K562 (cell line): ENCODE measurements at regions not wholly inside any gene's neighbourhood (a gene's known extent, or its start where the extent isn't known, plus 50 kb on each side); places are given as distances from the start of the nearest gene placed in this dataset.

Source experiments
- ATAC-seq: fragments of 200-7000 bp; cut with Tn5 transposase; 3 replicates; pipeline ENCODE4 v1.9.1; 2020; ENCODE audit warnings: moderate library complexity
- BruUV-seq: library from RNA; stranded (reverse); fragments of 400-500 nt; replicated peaks from 2 replicates; lab custom pipeline; 2021; lab: Mats Ljungman, UMichigan
- CTCF ChIA-PET: fragments of 300-600 bp; formaldehyde crosslinking; extraction: SDS; loops from one replicate; lab custom pipeline; 2021; ENCODE audit warnings: low intra/inter-chr PET ratio; lab: Yijun Ruan, JAX
- POLR2A ChIA-PET: fragments of 300-600, 350-650 bp; sonication (Branson Sonifier 250); formaldehyde crosslinking; extraction: SDS; loops from one replicate; lab custom pipeline; 2021; ENCODE audit warnings: antibody characterized with exemption, inconsistent platforms; lab: Yijun Ruan, JAX
- DNase-seq, 4 experiments: peaks; one replicate each; pipeline versions ENCODE4 v3.0.0 to v3.0.0-alpha.2; 2011 to 2018; ENCODE audit warnings: low spot score in 3 of 4, mixed read lengths in 3 of 4; ENCODE audit errors: extremely low read depth in 1 of 4
- FAIRE-seq: peaks from 2 replicates; lab custom pipeline; 2011; peaks lifted over from hg19 to GRCh38; lab: Jason Lieb, UNC
- H2AFZ ChIP-seq: 2 replicates; pipeline ENCODE4 v1.6.0; 2011; ENCODE audit warnings: low read depth, low read length, control low read depth, inconsistent platforms
- H3K27ac ChIP-seq: fragments of 200-600 bp; 3 replicates; pipeline ENCODE4 v1.8.0; 2011; ENCODE audit warnings: low read depth, mild to moderate bottlenecking, control low read depth, inconsistent platforms, low read length, moderate library complexity, mixed read lengths; ENCODE audit errors: extremely low read depth
- H3K27me3 ChIP-seq, 2 experiments: fragments of 300-600 bp in 1 of 2; 2 replicates in 1 of 2; 3 replicates in 1 of 2; pipeline versions ENCODE4 v1.6.0 to v1.8.0; 2011; ENCODE audit warnings: inconsistent platforms in 2 of 2, low read length in 2 of 2, mild to moderate bottlenecking in 1 of 2, mixed read lengths in 1 of 2, moderate library complexity in 1 of 2; ENCODE audit not compliant: control insufficient read depth in 2 of 2, insufficient read depth in 2 of 2
- H3K36me3 ChIP-seq: fragments of 300-600 bp; 3 replicates; pipeline ENCODE4 v1.8.0; 2011; ENCODE audit warnings: mild to moderate bottlenecking, low read length, inconsistent platforms; ENCODE audit not compliant: control insufficient read depth, insufficient read depth
- H3K4me1 ChIP-seq, 2 experiments: fragments of 200-600 bp in 1 of 2; replicated peaks in 1 of 2; 2 replicates in 1 of 2; 3 replicates in 1 of 2; pipeline versions ENCODE4 v1.5.1 to v1.8.0; 2011; ENCODE audit warnings: inconsistent platforms in 2 of 2, low read length in 2 of 2, mild to moderate bottlenecking in 1 of 2, mixed read lengths in 1 of 2, moderate library complexity in 1 of 2; ENCODE audit not compliant: control insufficient read depth in 2 of 2, insufficient read depth in 2 of 2
- H3K4me2 ChIP-seq: 2 replicates; pipeline ENCODE4 v1.6.1; 2011; ENCODE audit warnings: low read length, control low read depth, inconsistent platforms, mixed read lengths; ENCODE audit not compliant: insufficient read depth
- H3K4me3 ChIP-seq: fragments of 200-600 bp; sonication (generic), shearing (Covaris generic); 2 replicates; pipeline ENCODE4 v1.5.1; 2016; ENCODE audit warnings: control low read depth, inconsistent platforms
- H3K79me2 ChIP-seq: fragments of 200-600 bp; 3 replicates; pipeline ENCODE4 v1.8.0; 2011; ENCODE audit warnings: low read length, inconsistent platforms; ENCODE audit not compliant: control insufficient read depth, insufficient read depth
- H3K9ac ChIP-seq, 2 experiments: 2 replicates each; pipeline versions ENCODE4 v1.6.0 to v1.6.1; 2011; ENCODE audit warnings: low read depth in 2 of 2, low read length in 2 of 2, control low read depth in 1 of 2, inconsistent platforms in 1 of 2, mild to moderate bottlenecking in 1 of 2, mixed read lengths in 1 of 2; ENCODE audit not compliant: insufficient read depth in 1 of 2
- H3K9me1 ChIP-seq: one replicate; pipeline ENCODE4 v1.6.0; 2011; ENCODE audit warnings: inconsistent platforms, mild to moderate bottlenecking, low read length, moderate library complexity; ENCODE audit not compliant: control insufficient read depth, insufficient read depth
- H3K9me3 ChIP-seq: replicated peaks from 2 replicates; pipeline ENCODE4 v1.5.1; 2011; ENCODE audit warnings: low read depth, low read length, inconsistent platforms; ENCODE audit not compliant: control insufficient read depth, insufficient read depth
- H4K20me1 ChIP-seq: replicated peaks from 2 replicates; pipeline ENCODE4 v1.6.1; 2011; ENCODE audit warnings: low read length, inconsistent platforms, mixed read lengths; ENCODE audit not compliant: control insufficient read depth, insufficient read depth
- HMBOX1 ChIP-seq: sonication (generic); IDR thresholded peaks from 2 replicates; pipeline ENCODE4 v1.6.1; 2016
- HNRNPH1 ChIP-seq: fragments of 200-400 bp; formaldehyde crosslinking; optimal IDR thresholded peaks from 2 replicates; pipeline ENCODE3; 2017; ENCODE audit warnings: low read depth, mild to moderate bottlenecking, low read length, moderate library complexity
- JUND ChIP-seq, 2 experiments: IDR thresholded peaks; 2 replicates in 1 of 2; 3 replicates in 1 of 2; pipeline ENCODE4 v1.6.1; 2011; ENCODE audit warnings: borderline replicate concordance in 2 of 2, low read depth in 2 of 2, low read length in 2 of 2, improper control_type of control experiment in 1 of 2, missing biosample characterization in 1 of 2, missing genetic modification characterization in 1 of 2, missing genetic modification reagents in 1 of 2
- MECOM ChIP-seq: fragments of 250-450 bp; sonication (Bioruptor Pico); IDR thresholded peaks from 2 replicates; pipeline ENCODE4 v1.8.0; 2022; ENCODE audit warnings: inconsistent platforms
- NFRKB ChIP-seq: fragments of 450-650 bp; IDR thresholded peaks from 2 replicates; pipeline ENCODE4 v1.6.1; 2016; ENCODE audit warnings: low read depth
- PHF20 ChIP-seq: fragments of 450-650 bp; IDR thresholded peaks from 2 replicates; pipeline ENCODE4 v1.6.1; 2018; ENCODE audit not compliant: partially characterized antibody
- RBM34 ChIP-seq: fragments of 200-400 bp; formaldehyde crosslinking; IDR thresholded peaks from 2 replicates; pipeline ENCODE4 v1.6.1; 2018; ENCODE audit warnings: low read length, borderline replicate concordance; ENCODE audit not compliant: insufficient read depth
- STAG1 ChIP-seq: sonication (generic); formaldehyde crosslinking; IDR thresholded peaks from 2 replicates; pipeline ENCODE4 v1.5.0; 2020; ENCODE audit warnings: missing genetic modification reagents, borderline replicate concordance
- ZBTB12 ChIP-seq: fragments of 250-450 bp; sonication (Bioruptor Pico); IDR thresholded peaks from 2 replicates; pipeline ENCODE4 v1.4.0; 2020
- ZNF212 ChIP-seq: fragments of 450-650 bp; formaldehyde crosslinking; IDR thresholded peaks from 2 replicates; pipeline ENCODE4 v1.4.0; 2020; ENCODE audit warnings: mild to moderate bottlenecking
- WGBS: fragments of 100-300 bp; shearing (Covaris generic); methylation state at CpG from one replicate; pipeline ENCODE4 v1.1.6; 2016; ENCODE audit warnings: low coverage, mixed read lengths; ENCODE audit not compliant: insufficient coverage; ENCODE audit errors: missing lambda C conversion rate; 5-methylcytosine and 5-hydroxymethylcytosine counted together
- in situ Hi-C: fragments of 300-500 bp; cut with MboI; formaldehyde crosslinking; loops from 4 replicates; pipeline ENCODE4 v1.15.0; 2018; ENCODE audit warnings: inconsistent platforms, mixed read lengths
- intact Hi-C: fragments of 100-400 bp; cut with micrococcal nuclease; formaldehyde crosslinking; loops from 2 replicates; pipeline ENCODE4 v1.14.2; 2022

GRCh38 chr9:90140131-90140818, 502.3 kb downstream of the DIRAS2 start:
- WGBS = 0% methylated on average over 5 of the region's 7 CpGs
- Histone ChIP-seq H2AFZ (no peak overlapping the region), H3K4me2 (no peak overlapping the region), H3K36me3 (no peaks in the 10 kb centered on the region), H3K9ac (no peak overlapping the region), H3K27ac (no peak overlapping the region), H3K9me1 (no peaks in the 10 kb centered on the region), H3K27me3 (peaks cover 0 to 5% of the 10 kb centered on the region in 2 experiments; a peak in 1 of 5 replicates), H3K9me3 (no peaks in the 10 kb centered on the region), H3K79me2 (no peaks in the 10 kb centered on the region), H4K20me1 (no peaks in the 10 kb centered on the region), H3K4me3 (no peak overlapping the region)
- FAIRE-seq (no peak), DNase-seq (no peak), ATAC-seq (no peak)
- BruUV-seq = no TSS peak
- TF ChIP-seq ZBTB12 (CRISPR knock-in tag) (no peak), HMBOX1 (no peak), PHF20 (no peak), JUND (IDR thresholded peaks at IDR 0.05; ENCODE audit: borderline replicate concordance, low read depth, low read length) (no peak), JUND (tag; IDR thresholded peaks at IDR 0.05; ENCODE audit: borderline replicate concordance, low read depth, low read length) (no peak), ZNF212 (CRISPR knock-in tag) (no peak), NFRKB (no peak), MECOM (CRISPR knock-in tag) (no peak), STAG1 (CRISPR knock-in tag) (no peak), RBM34 (no peak), HNRNPH1 (no peak)
- TF ChIP-seq, all 486 proteins: peak for 0
- H3K4me1 ChIP-seq = no peaks in the 10 kb centered on the region
- intact Hi-C loops = loop anchor here (10.0 kb wide), 1 partner anchor 615 kb away; no protein-coding TSS in a partner anchor
- in situ Hi-C loops = loop anchor here (25.0 kb wide), 1 partner anchor 622 kb away; no protein-coding TSS in a partner anchor
- POLR2A ChIA-PET = interaction anchor here (0.7 kb wide), 1 partner anchor 610 kb away, joined by 5 read pairs; no protein-coding TSS in a partner anchor
- CTCF ChIA-PET = no interaction called here
